ENCODE measurements at regions not wholly inside any gene's neighbourhood (a gene's known extent, or its start where the extent isn't known, plus 50 kb on each side); places are given as distances from the start of the nearest gene placed in this dataset.

- no peaks in the 10 kb centered on the region for H3K9me3 Mint-ChIP-seq
- no peaks in the 10 kb centered on the region for H3K27me3 ChIP-seq (ENCODE audit: control insufficient read depth, insufficient read depth, low read length, poor library complexity, severe bottlenecking)
- no peak overlapping the region for H3K27ac Mint-ChIP-seq
- WGBS, 2 experiments (ENCODE audit: insufficient coverage in 1 of 2, insufficient read length in 1 of 2): 30 to 59% methylated on average over 2 to 7 of the region's 7 CpGs
- H3K4me3 Mint-ChIP-seq: no peak overlapping the region
- TF ChIP-seq, protein P1, sequence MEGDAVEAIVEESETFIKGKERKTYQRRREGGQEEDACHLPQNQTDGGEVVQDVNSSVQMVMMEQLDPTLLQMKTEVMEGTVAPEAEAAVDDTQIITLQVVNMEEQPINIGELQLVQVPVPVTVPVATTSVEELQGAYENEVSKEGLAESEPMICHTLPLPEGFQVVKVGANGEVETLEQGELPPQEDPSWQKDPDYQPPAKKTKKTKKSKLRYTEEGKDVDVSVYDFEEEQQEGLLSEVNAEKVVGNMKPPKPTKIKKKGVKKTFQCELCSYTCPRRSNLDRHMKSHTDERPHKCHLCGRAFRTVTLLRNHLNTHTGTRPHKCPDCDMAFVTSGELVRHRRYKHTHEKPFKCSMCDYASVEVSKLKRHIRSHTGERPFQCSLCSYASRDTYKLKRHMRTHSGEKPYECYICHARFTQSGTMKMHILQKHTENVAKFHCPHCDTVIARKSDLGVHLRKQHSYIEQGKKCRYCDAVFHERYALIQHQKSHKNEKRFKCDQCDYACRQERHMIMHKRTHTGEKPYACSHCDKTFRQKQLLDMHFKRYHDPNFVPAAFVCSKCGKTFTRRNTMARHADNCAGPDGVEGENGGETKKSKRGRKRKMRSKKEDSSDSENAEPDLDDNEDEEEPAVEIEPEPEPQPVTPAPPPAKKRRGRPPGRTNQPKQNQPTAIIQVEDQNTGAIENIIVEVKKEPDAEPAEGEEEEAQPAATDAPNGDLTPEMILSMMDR (conservative IDR thresholded peaks at IDR 0.05): peak; percentile 88
- H3K9me3 ChIP-seq (ENCODE audit: control insufficient read depth, low read length): no peaks in the 10 kb centered on the region
- H3K4me1 Mint-ChIP-seq: peaks cover 7% of the 10 kb centered on the region
- no peak overlapping the region for H3K4me3 ChIP-seq (ENCODE audit: low read length)
- peaks cover under 1% of the 10 kb centered on the region for H3K27me3 Mint-ChIP-seq (ENCODE audit: insufficient read depth)
- no peaks in the 10 kb centered on the region for H3K36me3 ChIP-seq (ENCODE audit: control insufficient read depth, insufficient read depth, low read length)
- peaks cover 5% of the 10 kb centered on the region for H3K4me1 ChIP-seq (ENCODE audit: control insufficient read depth, insufficient read depth, low read length)
- H3K9ac ChIP-seq (ENCODE audit: extremely low read depth, low read length, poor library complexity, severe bottlenecking): no peak overlapping the region
- DNase-seq: peak; percentile 77
- no peaks in the 10 kb centered on the region for H3K36me3 Mint-ChIP-seq (ENCODE audit: low read depth)
- H3K27ac ChIP-seq (ENCODE audit: low read depth, low read length): no peak overlapping the region
These were observed 110.7 kb upstream of the PHACTR1 start for GRCh38 chr6:12605888-12606345.

DNA sequence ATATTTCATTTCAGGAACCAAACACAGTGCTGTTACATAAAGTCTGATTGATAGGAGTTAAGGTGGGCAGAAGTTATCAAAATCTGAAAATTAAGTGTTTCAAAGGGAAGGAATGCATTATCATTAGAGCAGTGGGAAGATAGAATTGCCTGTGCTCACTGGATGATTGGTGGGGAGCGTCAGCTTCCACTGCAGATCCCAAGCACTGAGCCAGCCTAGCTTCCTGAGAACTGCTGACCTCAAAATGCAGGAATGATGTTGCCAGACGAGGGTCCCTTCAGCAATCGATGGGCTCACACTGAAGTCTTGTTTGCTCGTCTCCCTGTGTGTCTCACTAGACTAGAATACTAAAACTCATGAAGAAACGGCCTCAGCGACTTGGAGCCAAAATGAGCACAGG lies 110.0 kb upstream of the PHACTR1 start:
- H3K27me3 Mint-ChIP-seq (ENCODE audit: insufficient read depth): no peaks in the 10 kb centered on the region
- TF ChIP-seq, protein P1 (conservative IDR thresholded peaks at IDR 0.05): no peak
- no peak overlapping the region for H3K4me3 Mint-ChIP-seq
- Histone ChIP-seq H3K9ac (ENCODE audit: extremely low read depth, low read length, poor library complexity, severe bottlenecking) (no peak overlapping the region), H3K27me3 (ENCODE audit: control insufficient read depth, insufficient read depth, low read length, poor library complexity, severe bottlenecking) (no peaks in the 10 kb centered on the region), H3K36me3 (ENCODE audit: control insufficient read depth, insufficient read depth, low read length) (no peaks in the 10 kb centered on the region), H3K9me3 (ENCODE audit: control insufficient read depth, low read length) (no peaks in the 10 kb centered on the region), H3K4me3 (ENCODE audit: low read length) (no peak overlapping the region), H3K4me1 (ENCODE audit: control insufficient read depth, insufficient read depth, low read length) (peaks cover 5% of the 10 kb centered on the region), H3K27ac (ENCODE audit: low read depth, low read length) (no peak overlapping the region)
- 78 to 84% methylated on average over 4 to 6 of the region's 6 CpGs for WGBS, 2 experiments (ENCODE audit: insufficient coverage in 1 of 2, insufficient read length in 1 of 2)
- no peak overlapping the region for H3K27ac Mint-ChIP-seq
- H3K9me3 Mint-ChIP-seq: no peaks in the 10 kb centered on the region
- H3K36me3 Mint-ChIP-seq (ENCODE audit: low read depth): no peaks in the 10 kb centered on the region
- DNase-seq: no peak
- peaks cover 7% of the 10 kb centered on the region for H3K4me1 Mint-ChIP-seq

- no peak for DNase-seq
- H3K4me3 ChIP-seq (ENCODE audit: low read length): no peak overlapping the region
- H3K9me3 ChIP-seq (ENCODE audit: control insufficient read depth, low read length): no peaks in the 10 kb centered on the region
- 94 to 96% methylated on average over 7 to 8 of the region's 8 CpGs for WGBS, 2 experiments (ENCODE audit: insufficient coverage in 1 of 2, insufficient read length in 1 of 2)
- TF ChIP-seq, protein P1 (conservative IDR thresholded peaks at IDR 0.05): no peak
- H3K27me3 Mint-ChIP-seq (ENCODE audit: insufficient read depth): no peaks in the 10 kb centered on the region
- H3K27ac Mint-ChIP-seq: no peak overlapping the region
- no peaks in the 10 kb centered on the region for H3K36me3 Mint-ChIP-seq (ENCODE audit: low read depth)
- no peak overlapping the region for H3K4me3 Mint-ChIP-seq
- H3K4me1 ChIP-seq (ENCODE audit: control insufficient read depth, insufficient read depth, low read length): no peaks in the 10 kb centered on the region
- H3K9me3 Mint-ChIP-seq: no peaks in the 10 kb centered on the region
- H3K27ac ChIP-seq (ENCODE audit: low read depth, low read length): no peak overlapping the region
- no peaks in the 10 kb centered on the region for H3K27me3 ChIP-seq (ENCODE audit: control insufficient read depth, insufficient read depth, low read length, poor library complexity, severe bottlenecking)
- H3K9ac ChIP-seq (ENCODE audit: extremely low read depth, low read length, poor library complexity, severe bottlenecking): no peak overlapping the region
- H3K36me3 ChIP-seq (ENCODE audit: control insufficient read depth, insufficient read depth, low read length): no peaks in the 10 kb centered on the region
- no peaks in the 10 kb centered on the region for H3K4me1 Mint-ChIP-seq
These were observed 108.3 kb upstream of the PHACTR1 start for GRCh38 chr6:12608016-12608860.
